Osteocyte (in vitro differentiated cells): ENCODE measurements at regions not wholly inside any gene's neighbourhood (a gene's known extent, or its start where the extent isn't known, plus 50 kb on each side); places are given as distances from the start of the nearest gene placed in this dataset.
"Not testable (repeated sequence)": the region's sequence is repeated elsewhere in the genome, so short reads cannot be mapped to it uniquely, and the experiment has no call there.

Experiments used
- DNase-seq: peaks from one replicate; pipeline ENCODE4 v3.0.0; 2021; ENCODE audit warnings: mixed read lengths; ENCODE audit not compliant: unreplicated experiment; ENCODE audit errors: extremely low spot score
- H3K27ac Mint-ChIP-seq: one replicate; pipeline ENCODE4 v1.8.0; 2021; ENCODE audit warnings: mild to moderate bottlenecking, mixed read lengths; ENCODE audit not compliant: unreplicated experiment
- H3K27me3 Mint-ChIP-seq: one replicate; pipeline ENCODE4 v1.8.0; 2021; ENCODE audit warnings: mixed read lengths; ENCODE audit not compliant: unreplicated experiment
- H3K36me3 Mint-ChIP-seq: one replicate; pipeline ENCODE4 v1.8.0; 2021; ENCODE audit warnings: mixed read lengths; ENCODE audit not compliant: unreplicated experiment
- H3K4me1 Mint-ChIP-seq: one replicate; pipeline ENCODE4 v1.8.0; 2021; ENCODE audit warnings: mixed read lengths; ENCODE audit not compliant: unreplicated experiment
- H3K4me3 Mint-ChIP-seq: one replicate; pipeline ENCODE4 v1.8.0; 2021; ENCODE audit warnings: mild to moderate bottlenecking, moderate library complexity, mixed read lengths; ENCODE audit not compliant: unreplicated experiment
- H3K9me3 Mint-ChIP-seq: one replicate; pipeline ENCODE4 v1.8.0; 2021; ENCODE audit warnings: mixed read lengths; ENCODE audit not compliant: unreplicated experiment
- CTCF ChIP-seq: fragments of 200-600 bp; sonication (generic); IDR thresholded peaks from 2 replicates; pipeline ENCODE4 v1.5.0; 2021; ENCODE audit warnings: antibody characterized with exemption, mild to moderate bottlenecking, moderate library complexity

GRCh38 chr18:30676053-30676480, 366.5 kb downstream of the DSC3 start:
- H3K9me3 Mint-ChIP-seq, result no peaks in the 10 kb centered on the region
- no peak for DNase-seq
- peaks cover 6% of the 10 kb centered on the region for H3K27me3 Mint-ChIP-seq
- no peak overlapping the region for H3K4me3 Mint-ChIP-seq
- no peak for TF ChIP-seq CTCF
- no peaks in the 10 kb centered on the region for H3K36me3 Mint-ChIP-seq
- peaks cover 3% of the 10 kb centered on the region for H3K4me1 Mint-ChIP-seq
- H3K27ac Mint-ChIP-seq, result no peak overlapping the region

GRCh38 chr18:30675493-30675892, 367.0 kb downstream of the DSC3 start:
- no peak for DNase-seq
- peaks cover 2% of the 10 kb centered on the region for H3K4me1 Mint-ChIP-seq
- no peaks in the 10 kb centered on the region for H3K9me3 Mint-ChIP-seq
- peaks cover 9% of the 10 kb centered on the region for H3K27me3 Mint-ChIP-seq
- no peak for TF ChIP-seq CTCF
- H3K36me3 Mint-ChIP-seq, result no peaks in the 10 kb centered on the region
- H3K4me3 Mint-ChIP-seq, result no peak overlapping the region
- H3K27ac Mint-ChIP-seq, result no peak overlapping the region

- H3K27me3 Mint-ChIP-seq, result peaks cover 14% of the 10 kb centered on the region
- DNase-seq, result no peak
- H3K9me3 Mint-ChIP-seq, result no peaks in the 10 kb centered on the region
- H3K36me3 Mint-ChIP-seq, result no peaks in the 10 kb centered on the region
- no peak for TF ChIP-seq CTCF
- H3K27ac Mint-ChIP-seq, result no peak overlapping the region
- no peak overlapping the region for H3K4me3 Mint-ChIP-seq
- H3K4me1 Mint-ChIP-seq, result no peaks in the 10 kb centered on the region
Measured at GRCh38 chr18:30675072-30675471, 367.5 kb downstream of the DSC3 start.

DNA sequence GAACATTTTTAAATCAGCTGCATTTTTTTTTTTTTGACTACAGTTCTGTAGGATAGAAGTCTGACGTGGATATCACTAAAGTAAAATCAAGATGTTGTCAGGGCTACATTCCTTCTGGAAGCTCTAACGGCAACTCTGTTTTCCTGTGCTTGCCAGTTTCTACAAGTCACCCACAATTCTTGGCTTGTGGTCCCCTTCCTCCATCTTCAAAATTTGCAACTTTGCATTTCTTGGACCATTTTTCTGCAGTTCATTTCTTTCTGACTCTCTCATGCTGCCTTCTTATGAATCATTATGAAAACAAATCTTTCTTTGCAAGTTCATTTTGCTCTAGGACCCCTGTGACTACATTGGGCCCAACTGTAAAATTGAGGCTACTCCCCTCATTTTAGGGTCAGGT, 367.9 kb downstream of the DSC3 start:
- no peaks in the 10 kb centered on the region for H3K36me3 Mint-ChIP-seq
- H3K27me3 Mint-ChIP-seq, result peaks cover 14% of the 10 kb centered on the region
- no peak overlapping the region for H3K27ac Mint-ChIP-seq
- no peaks in the 10 kb centered on the region for H3K4me1 Mint-ChIP-seq
- TF ChIP-seq CTCF, result no peak
- no peak for DNase-seq
- no peaks in the 10 kb centered on the region for H3K9me3 Mint-ChIP-seq
- no peak overlapping the region for H3K4me3 Mint-ChIP-seq

- DNase-seq, H3K36me3 Mint-ChIP-seq, H3K27ac Mint-ChIP-seq, H3K4me3 Mint-ChIP-seq, H3K4me1 Mint-ChIP-seq, H3K9me3 Mint-ChIP-seq: not testable (repeated sequence)
- peaks cover 20% of the 10 kb centered on the region for H3K27me3 Mint-ChIP-seq
Measured at GRCh38 chr18:30672439-30672838, 370.1 kb downstream of the DSC3 start.

DNA sequence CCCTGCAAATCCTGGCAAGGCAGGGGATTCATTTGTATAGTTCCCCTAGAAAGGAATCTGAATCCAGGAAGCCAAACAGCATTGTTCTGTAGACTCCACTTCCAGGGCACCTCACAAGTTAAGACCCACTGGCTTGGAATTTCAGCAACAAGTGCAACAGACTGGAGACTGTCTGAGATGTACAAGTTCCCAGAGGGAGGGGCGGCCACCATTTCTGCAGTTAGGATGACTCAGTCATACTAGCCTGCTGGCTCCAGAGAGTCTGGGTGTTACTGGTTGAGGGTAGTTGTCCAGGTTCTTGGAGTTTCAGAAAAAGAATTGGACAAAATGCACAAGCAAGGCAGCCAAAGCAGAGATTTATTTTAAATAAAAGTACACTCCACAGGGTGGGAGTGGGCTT, 384.2 kb downstream of the DSC3 start:
- Mint-ChIP-seq H3K27me3 (peaks cover 3% of the 10 kb centered on the region), H3K36me3 (no peaks in the 10 kb centered on the region), H3K4me3 (no peak overlapping the region), H3K4me1 (no peaks in the 10 kb centered on the region), H3K9me3 (peaks cover 24% of the 10 kb centered on the region), H3K27ac (no peak overlapping the region)
- DNase-seq, result no peak
- TF ChIP-seq CTCF, result no peak
